Loucy (cell line): ENCODE measurements at regions not wholly inside any gene's neighbourhood (a gene's known extent, or its start where the extent isn't known, plus 50 kb on each side); places are given as distances from the start of the nearest gene placed in this dataset.

ENCODE experiments used
- EZH2phosphoT487 ChIP-seq: fragments of 200-600 bp; IDR thresholded peaks from 2 replicates; pipeline ENCODE4 v1.6.1; 2018; ENCODE audit warnings: antibody characterized with exemption, mild to moderate bottlenecking, moderate library complexity, borderline replicate concordance
- TF ChIP-seq, protein P1 (sequence below): fragments of 200-600 bp; sonication (generic); conservative IDR thresholded peaks from 2 replicates; pipeline ENCODE4 v1.5.1; 2014; ENCODE audit warnings: mild to moderate bottlenecking, antibody characterized with exemption, low read length

DNA sequence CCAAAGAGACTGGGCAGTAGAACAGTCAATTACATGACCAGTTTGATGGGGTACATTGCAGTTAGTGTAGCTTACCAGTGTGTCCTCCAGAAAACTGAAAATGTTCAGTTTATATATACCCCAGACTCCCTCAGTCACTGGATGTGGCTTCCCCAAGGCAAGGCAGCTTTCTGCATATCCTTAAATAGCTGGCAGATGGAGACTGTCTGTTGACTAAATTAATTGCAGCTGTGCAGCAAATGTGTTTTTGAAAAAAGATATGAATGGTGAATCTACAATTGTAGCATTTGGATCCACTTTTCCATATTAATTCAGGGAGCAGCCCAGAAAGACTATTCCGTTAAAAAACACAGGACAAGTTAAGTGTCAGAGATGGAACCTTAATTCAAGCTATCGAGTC, 565.1 kb upstream of the CCDC179 start:
- TF ChIP-seq, protein P1, sequence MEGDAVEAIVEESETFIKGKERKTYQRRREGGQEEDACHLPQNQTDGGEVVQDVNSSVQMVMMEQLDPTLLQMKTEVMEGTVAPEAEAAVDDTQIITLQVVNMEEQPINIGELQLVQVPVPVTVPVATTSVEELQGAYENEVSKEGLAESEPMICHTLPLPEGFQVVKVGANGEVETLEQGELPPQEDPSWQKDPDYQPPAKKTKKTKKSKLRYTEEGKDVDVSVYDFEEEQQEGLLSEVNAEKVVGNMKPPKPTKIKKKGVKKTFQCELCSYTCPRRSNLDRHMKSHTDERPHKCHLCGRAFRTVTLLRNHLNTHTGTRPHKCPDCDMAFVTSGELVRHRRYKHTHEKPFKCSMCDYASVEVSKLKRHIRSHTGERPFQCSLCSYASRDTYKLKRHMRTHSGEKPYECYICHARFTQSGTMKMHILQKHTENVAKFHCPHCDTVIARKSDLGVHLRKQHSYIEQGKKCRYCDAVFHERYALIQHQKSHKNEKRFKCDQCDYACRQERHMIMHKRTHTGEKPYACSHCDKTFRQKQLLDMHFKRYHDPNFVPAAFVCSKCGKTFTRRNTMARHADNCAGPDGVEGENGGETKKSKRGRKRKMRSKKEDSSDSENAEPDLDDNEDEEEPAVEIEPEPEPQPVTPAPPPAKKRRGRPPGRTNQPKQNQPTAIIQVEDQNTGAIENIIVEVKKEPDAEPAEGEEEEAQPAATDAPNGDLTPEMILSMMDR, result no peak
- no peak for TF ChIP-seq EZH2phosphoT487
